Endothelial cell (in vitro differentiated cells): ENCODE measurements at regions not wholly inside any gene's neighbourhood (a gene's known extent, or its start where the extent isn't known, plus 50 kb on each side); places are given as distances from the start of the nearest gene placed in this dataset.
"Not testable (repeated sequence)": the region's sequence is repeated elsewhere in the genome, so short reads cannot be mapped to it uniquely, and the experiment has no call there.

Source experiments
- DNase-seq: peaks from one replicate; pipeline ENCODE4 v3.0.0; 2021; ENCODE audit warnings: low spot score
- H3K27ac Mint-ChIP-seq: one replicate; pipeline ENCODE4 v1.8.0; 2021; ENCODE audit warnings: mixed read lengths, inconsistent platforms; ENCODE audit not compliant: unreplicated experiment
- H3K27me3 Mint-ChIP-seq: one replicate; pipeline ENCODE4 v1.8.0; 2021; ENCODE audit warnings: mild to moderate bottlenecking, moderate library complexity, mixed read lengths, inconsistent platforms; ENCODE audit not compliant: unreplicated experiment
- H3K36me3 Mint-ChIP-seq: one replicate; pipeline ENCODE4 v1.8.0; 2021; ENCODE audit warnings: mild to moderate bottlenecking, low read depth, mixed read lengths, inconsistent platforms; ENCODE audit not compliant: unreplicated experiment
- H3K4me1 Mint-ChIP-seq: one replicate; pipeline ENCODE4 v1.8.0; 2021; ENCODE audit warnings: mild to moderate bottlenecking, mixed read lengths, inconsistent platforms; ENCODE audit not compliant: unreplicated experiment
- H3K4me3 Mint-ChIP-seq: one replicate; pipeline ENCODE4 v1.8.0; 2021; ENCODE audit warnings: mild to moderate bottlenecking, mixed read lengths, inconsistent platforms; ENCODE audit not compliant: unreplicated experiment
- H3K9me3 Mint-ChIP-seq: one replicate; pipeline ENCODE4 v1.8.0; 2021; ENCODE audit warnings: mixed read lengths, inconsistent platforms; ENCODE audit not compliant: unreplicated experiment
- CTCF ChIP-seq: fragments of 200-600 bp; sonication (generic); IDR thresholded peaks from one replicate; pipeline ENCODE4 v1.5.0; 2021; ENCODE audit warnings: antibody characterized with exemption; ENCODE audit not compliant: unreplicated experiment

- Mint-ChIP-seq H3K4me3 (no peak overlapping the region), H3K4me1 (no peaks in the 10 kb centered on the region), H3K27ac (no peak overlapping the region), H3K36me3 (no peaks in the 10 kb centered on the region), H3K9me3 (no peaks in the 10 kb centered on the region), H3K27me3 (peaks cover 2% of the 10 kb centered on the region)
- TF ChIP-seq CTCF, result no peak
- no peak for DNase-seq
These were observed 609.3 kb upstream of the ADGRB3 start for GRCh38 chr6:68025764-68026163.

- H3K27me3 Mint-ChIP-seq, result peaks cover 2% of the 10 kb centered on the region
- no peaks in the 10 kb centered on the region for H3K36me3 Mint-ChIP-seq
- no peak overlapping the region for H3K4me3 Mint-ChIP-seq
- no peak overlapping the region for H3K27ac Mint-ChIP-seq
- DNase-seq, result no peak
- no peaks in the 10 kb centered on the region for H3K4me1 Mint-ChIP-seq
- no peak for TF ChIP-seq CTCF
- no peaks in the 10 kb centered on the region for H3K9me3 Mint-ChIP-seq
These were observed 610.4 kb upstream of the ADGRB3 start for GRCh38 chr6:68024570-68025269.

- not testable (repeated sequence) for H3K4me1 Mint-ChIP-seq, H3K9me3 Mint-ChIP-seq, H3K27me3 Mint-ChIP-seq, DNase-seq, H3K27ac Mint-ChIP-seq, H3K4me3 Mint-ChIP-seq, H3K36me3 Mint-ChIP-seq
These were observed 612.1 kb upstream of the ADGRB3 start for GRCh38 chr6:68022968-68023367.

GRCh38 chr6:68013780-68014515 lies 621.1 kb upstream of the ADGRB3 start:
- Mint-ChIP-seq H3K27ac (no peak overlapping the region), H3K27me3 (no peaks in the 10 kb centered on the region), H3K9me3 (no peaks in the 10 kb centered on the region), H3K4me3 (no peak overlapping the region), H3K36me3 (no peaks in the 10 kb centered on the region), H3K4me1 (no peaks in the 10 kb centered on the region)
- TF ChIP-seq CTCF, result no peak
- no peak for DNase-seq

- TF ChIP-seq CTCF, result no peak
- Mint-ChIP-seq H3K36me3 (no peaks in the 10 kb centered on the region), H3K4me3 (no peak overlapping the region), H3K9me3 (no peaks in the 10 kb centered on the region), H3K27ac (no peak overlapping the region), H3K27me3 (no peaks in the 10 kb centered on the region), H3K4me1 (no peaks in the 10 kb centered on the region)
- no peak for DNase-seq
These were observed 622.3 kb upstream of the ADGRB3 start for GRCh38 chr6:68012822-68013221.
